ENCODE measurements at regions not wholly inside any gene's neighbourhood (a gene's known extent, or its start where the extent isn't known, plus 50 kb on each side); places are given as distances from the start of the nearest gene placed in this dataset.

GRCh38 chr3:74415731-74416130, 198.7 kb downstream of the CNTN3 start:
- H4K20me1 ChIP-seq (ENCODE audit: insufficient read depth, low read length), result no peaks in the 10 kb centered on the region
- DNase-seq (ENCODE audit: insufficient read length, low spot score, missing footprints), result no peak
- no peaks in the 10 kb centered on the region for H3K36me3 ChIP-seq (ENCODE audit: insufficient read depth, low read length)
- no peak overlapping the region for H3K4me2 ChIP-seq (ENCODE audit: insufficient read depth, low read length)
- H3K4me3 ChIP-seq (ENCODE audit: insufficient read depth, low read length), result no peak overlapping the region
- no peaks in the 10 kb centered on the region for H3K9me3 ChIP-seq (ENCODE audit: low read depth, low read length)
- H3K79me2 ChIP-seq (ENCODE audit: insufficient read depth, low read length), result no peaks in the 10 kb centered on the region
- no peaks in the 10 kb centered on the region for H3K4me1 ChIP-seq (ENCODE audit: insufficient read depth, low read length)
- TF ChIP-seq, protein P1, sequence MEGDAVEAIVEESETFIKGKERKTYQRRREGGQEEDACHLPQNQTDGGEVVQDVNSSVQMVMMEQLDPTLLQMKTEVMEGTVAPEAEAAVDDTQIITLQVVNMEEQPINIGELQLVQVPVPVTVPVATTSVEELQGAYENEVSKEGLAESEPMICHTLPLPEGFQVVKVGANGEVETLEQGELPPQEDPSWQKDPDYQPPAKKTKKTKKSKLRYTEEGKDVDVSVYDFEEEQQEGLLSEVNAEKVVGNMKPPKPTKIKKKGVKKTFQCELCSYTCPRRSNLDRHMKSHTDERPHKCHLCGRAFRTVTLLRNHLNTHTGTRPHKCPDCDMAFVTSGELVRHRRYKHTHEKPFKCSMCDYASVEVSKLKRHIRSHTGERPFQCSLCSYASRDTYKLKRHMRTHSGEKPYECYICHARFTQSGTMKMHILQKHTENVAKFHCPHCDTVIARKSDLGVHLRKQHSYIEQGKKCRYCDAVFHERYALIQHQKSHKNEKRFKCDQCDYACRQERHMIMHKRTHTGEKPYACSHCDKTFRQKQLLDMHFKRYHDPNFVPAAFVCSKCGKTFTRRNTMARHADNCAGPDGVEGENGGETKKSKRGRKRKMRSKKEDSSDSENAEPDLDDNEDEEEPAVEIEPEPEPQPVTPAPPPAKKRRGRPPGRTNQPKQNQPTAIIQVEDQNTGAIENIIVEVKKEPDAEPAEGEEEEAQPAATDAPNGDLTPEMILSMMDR (IDR thresholded peaks at IDR 0.05; ENCODE audit: extremely low read depth, low read depth, low read length), result no peak
- H2AFZ ChIP-seq (ENCODE audit: low read length), result no peak overlapping the region
- no peaks in the 10 kb centered on the region for H3K27me3 ChIP-seq (ENCODE audit: insufficient read depth, low read length)
- H3K27ac ChIP-seq (ENCODE audit: low read depth, low read length), result no peak overlapping the region

GRCh38 chr3:74413547-74414241, 200.8 kb downstream of the CNTN3 start:
- TF ChIP-seq, protein P1 (IDR thresholded peaks at IDR 0.05; ENCODE audit: extremely low read depth, low read depth, low read length), result no peak
- H3K4me1 ChIP-seq (ENCODE audit: insufficient read depth, low read length), result no peaks in the 10 kb centered on the region
- H3K27me3 ChIP-seq (ENCODE audit: insufficient read depth, low read length), result no peaks in the 10 kb centered on the region
- no peak overlapping the region for H3K27ac ChIP-seq (ENCODE audit: low read depth, low read length)
- no peak overlapping the region for H3K4me3 ChIP-seq (ENCODE audit: insufficient read depth, low read length)
- no peaks in the 10 kb centered on the region for H3K9me3 ChIP-seq (ENCODE audit: low read depth, low read length)
- no peak overlapping the region for H3K4me2 ChIP-seq (ENCODE audit: insufficient read depth, low read length)
- no peaks in the 10 kb centered on the region for H4K20me1 ChIP-seq (ENCODE audit: insufficient read depth, low read length)
- no peak for DNase-seq (ENCODE audit: insufficient read length, low spot score, missing footprints)
- no peaks in the 10 kb centered on the region for H3K79me2 ChIP-seq (ENCODE audit: insufficient read depth, low read length)
- H2AFZ ChIP-seq (ENCODE audit: low read length), result no peak overlapping the region
- no peaks in the 10 kb centered on the region for H3K36me3 ChIP-seq (ENCODE audit: insufficient read depth, low read length)

- Histone ChIP-seq H2AFZ (ENCODE audit: low read length) (no peak overlapping the region), H3K4me1 (ENCODE audit: insufficient read depth, low read length) (no peaks in the 10 kb centered on the region), H3K36me3 (ENCODE audit: insufficient read depth, low read length) (no peaks in the 10 kb centered on the region), H3K9me3 (ENCODE audit: low read depth, low read length) (no peaks in the 10 kb centered on the region), H3K27me3 (ENCODE audit: insufficient read depth, low read length) (no peaks in the 10 kb centered on the region), H3K79me2 (ENCODE audit: insufficient read depth, low read length) (no peaks in the 10 kb centered on the region), H3K4me2 (ENCODE audit: insufficient read depth, low read length) (no peak overlapping the region), H4K20me1 (ENCODE audit: insufficient read depth, low read length) (no peaks in the 10 kb centered on the region), H3K27ac (ENCODE audit: low read depth, low read length) (no peak overlapping the region), H3K4me3 (ENCODE audit: insufficient read depth, low read length) (no peak overlapping the region)
- TF ChIP-seq, protein P1 (IDR thresholded peaks at IDR 0.05; ENCODE audit: extremely low read depth, low read depth, low read length), result no peak
- no peak for DNase-seq (ENCODE audit: insufficient read length, low spot score, missing footprints)
Observed at GRCh38 chr3:74410276-74410941, 204.1 kb downstream of the CNTN3 start.

- H3K79me2 ChIP-seq (ENCODE audit: insufficient read depth, low read length), result no peaks in the 10 kb centered on the region
- H3K9me3 ChIP-seq (ENCODE audit: low read depth, low read length), result no peaks in the 10 kb centered on the region
- no peak overlapping the region for H3K27ac ChIP-seq (ENCODE audit: low read depth, low read length)
- H3K27me3 ChIP-seq (ENCODE audit: insufficient read depth, low read length), result no peaks in the 10 kb centered on the region
- no peak overlapping the region for H2AFZ ChIP-seq (ENCODE audit: low read length)
- no peak overlapping the region for H3K4me3 ChIP-seq (ENCODE audit: insufficient read depth, low read length)
- no peak for DNase-seq (ENCODE audit: insufficient read length, low spot score, missing footprints)
- no peaks in the 10 kb centered on the region for H3K4me1 ChIP-seq (ENCODE audit: insufficient read depth, low read length)
- TF ChIP-seq, protein P1 (IDR thresholded peaks at IDR 0.05; ENCODE audit: extremely low read depth, low read depth, low read length), result no peak
- no peaks in the 10 kb centered on the region for H3K36me3 ChIP-seq (ENCODE audit: insufficient read depth, low read length)
- no peak overlapping the region for H3K4me2 ChIP-seq (ENCODE audit: insufficient read depth, low read length)
- H4K20me1 ChIP-seq (ENCODE audit: insufficient read depth, low read length), result no peaks in the 10 kb centered on the region
Observed at GRCh38 chr3:74409066-74409465, 205.4 kb downstream of the CNTN3 start.

Measured in osteoblast (primary cell).